Skeletal muscle tissue (tissue), 3 donors: ENCODE measurements at regions not wholly inside any gene's neighbourhood (a gene's known extent, or its start where the extent isn't known, plus 50 kb on each side); places are given as distances from the start of the nearest gene placed in this dataset.

Experiments used
- H3K27ac ChIP-seq: one replicate; pipeline ENCODE4 v1.7.0; 2013; ENCODE audit warnings: mild to moderate bottlenecking, low read depth, low read length, inconsistent platforms
- H3K27me3 ChIP-seq, 3 donors: one replicate each; pipeline ENCODE4 v1.7.0; 2013; ENCODE audit warnings: low read length in 3 of 3; ENCODE audit not compliant: control insufficient read depth in 3 of 3, insufficient read depth in 3 of 3
- H3K36me3 ChIP-seq, 3 donors: one replicate each; pipeline ENCODE4 v1.7.0; 2013; ENCODE audit warnings: low read length in 3 of 3; ENCODE audit not compliant: control insufficient read depth in 3 of 3, insufficient read depth in 3 of 3
- H3K4me1 ChIP-seq, 3 donors: one replicate each; pipeline ENCODE4 v1.7.0; 2013; ENCODE audit warnings: low read length in 3 of 3, mild to moderate bottlenecking in 3 of 3; ENCODE audit not compliant: control insufficient read depth in 3 of 3, insufficient read depth in 3 of 3
- H3K4me3 ChIP-seq, 3 donors: one replicate each; pipeline ENCODE4 v1.7.0; 2013; ENCODE audit warnings: low read length in 3 of 3
- H3K9ac ChIP-seq, 3 donors: one replicate each; pipeline ENCODE4 v1.7.0; 2013; ENCODE audit warnings: low read length in 3 of 3, mild to moderate bottlenecking in 3 of 3, moderate library complexity in 2 of 3, low read depth in 1 of 3
- H3K9me3 ChIP-seq, 3 donors: one replicate each; pipeline ENCODE4 v1.7.0; 2013; ENCODE audit warnings: low read length in 3 of 3; ENCODE audit not compliant: control insufficient read depth in 3 of 3
- donor health status: Osteomylitis.

DNA sequence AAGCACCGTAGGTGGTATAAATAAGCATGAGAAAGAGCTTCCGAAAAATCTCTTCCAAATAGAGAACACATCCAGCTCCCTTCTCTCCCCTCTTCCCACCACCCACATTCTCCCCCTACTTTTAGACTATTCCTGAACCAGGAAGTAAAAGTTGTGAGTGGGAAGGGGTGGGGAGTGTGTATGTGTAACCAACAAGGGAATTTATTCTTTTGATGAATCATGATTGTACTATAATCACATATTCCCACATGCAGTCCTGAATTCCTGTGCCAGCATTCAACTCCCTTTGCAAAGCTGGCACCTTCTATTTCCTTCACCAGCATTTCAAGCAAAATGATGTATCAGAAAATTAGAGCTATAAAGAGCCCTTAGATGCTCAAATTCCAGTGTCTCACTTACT, 230.6 kb upstream of the CHRM2 start:
- H3K9me3 ChIP-seq = no peaks in the 10 kb centered on the region
- no peak overlapping the region for H3K9ac ChIP-seq
- no peaks in the 10 kb centered on the region for H3K36me3 ChIP-seq
- H3K4me1 ChIP-seq = no peaks in the 10 kb centered on the region
- H3K27ac ChIP-seq = no peak overlapping the region
- H3K27me3 ChIP-seq = no peaks in the 10 kb centered on the region
- H3K4me3 ChIP-seq = no peak overlapping the region

DNA sequence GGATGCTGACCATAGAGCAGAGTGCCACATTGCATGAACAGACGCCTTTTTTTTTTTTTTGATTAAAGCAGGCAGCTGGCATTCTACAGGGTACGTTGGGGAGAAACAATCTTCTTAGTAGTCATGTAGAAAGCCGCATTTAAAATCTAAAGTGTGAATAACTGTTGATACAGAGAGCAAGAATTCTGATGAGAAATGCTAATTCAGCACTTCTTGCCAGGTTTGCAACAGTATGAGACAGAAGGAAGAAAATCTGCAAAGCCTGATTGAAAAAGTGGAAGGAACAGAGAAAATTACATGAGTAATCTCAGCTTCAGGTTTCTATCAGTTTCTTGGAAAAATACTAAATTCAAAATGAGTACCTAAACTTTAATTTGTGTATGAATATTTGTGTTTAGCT, 232.7 kb upstream of the CHRM2 start:
- Histone ChIP-seq H3K27me3 (no peaks in the 10 kb centered on the region), H3K27ac (no peak overlapping the region), H3K36me3 (no peaks in the 10 kb centered on the region), H3K9ac (no peak overlapping the region), H3K4me3 (no peak overlapping the region), H3K4me1 (no peaks in the 10 kb centered on the region), H3K9me3 (no peaks in the 10 kb centered on the region)

DNA sequence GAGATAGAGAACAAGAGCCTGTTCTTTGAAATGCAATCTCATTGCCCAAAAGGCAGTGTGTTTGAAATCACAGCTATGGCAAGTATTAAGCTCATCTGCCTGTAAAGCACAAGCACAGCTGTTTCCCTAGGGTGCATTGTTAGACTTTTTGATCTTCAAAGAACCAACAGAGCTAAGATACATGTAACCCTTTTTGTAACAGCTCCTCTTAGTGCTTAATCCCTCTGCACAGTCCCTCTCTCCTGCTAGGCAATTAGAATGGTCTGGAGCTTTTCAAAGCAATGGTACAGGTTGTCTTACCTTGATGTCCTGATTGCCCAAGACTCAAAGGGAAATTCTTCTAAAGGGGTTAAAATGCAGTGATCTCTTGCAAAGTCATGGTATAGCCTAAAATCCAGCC, 249.6 kb upstream of the CHRM2 start:
- Histone ChIP-seq H3K9ac (no peak overlapping the region), H3K27me3 (no peaks in the 10 kb centered on the region), H3K36me3 (no peaks in the 10 kb centered on the region), H3K27ac (no peak overlapping the region), H3K4me3 (no peak overlapping the region), H3K9me3 (no peaks in the 10 kb centered on the region), H3K4me1 (no peaks in the 10 kb centered on the region)

DNA sequence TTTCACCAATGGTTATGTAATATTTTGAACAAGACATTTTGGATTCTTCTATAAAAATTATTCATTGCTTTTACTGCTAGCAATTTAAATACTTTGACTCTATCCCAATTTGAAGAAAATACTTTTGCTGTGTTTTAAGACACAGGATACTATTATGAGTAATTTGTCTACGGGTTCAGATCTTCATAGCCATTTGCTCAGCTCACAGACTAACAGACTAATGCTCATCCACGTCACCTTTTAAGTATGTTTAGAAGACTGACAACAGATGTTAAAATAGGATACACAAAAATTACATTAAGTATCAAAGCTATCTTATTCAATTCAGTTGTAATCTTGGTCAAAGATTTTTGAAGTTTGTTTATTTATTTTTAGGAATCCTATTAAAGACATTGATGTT, 251.3 kb upstream of the CHRM2 start:
- Histone ChIP-seq H3K36me3 (no peaks in the 10 kb centered on the region), H3K4me1 (no peaks in the 10 kb centered on the region), H3K4me3 (no peak overlapping the region), H3K27ac (no peak overlapping the region), H3K27me3 (no peaks in the 10 kb centered on the region), H3K9me3 (no peaks in the 10 kb centered on the region), H3K9ac (no peak overlapping the region)

DNA sequence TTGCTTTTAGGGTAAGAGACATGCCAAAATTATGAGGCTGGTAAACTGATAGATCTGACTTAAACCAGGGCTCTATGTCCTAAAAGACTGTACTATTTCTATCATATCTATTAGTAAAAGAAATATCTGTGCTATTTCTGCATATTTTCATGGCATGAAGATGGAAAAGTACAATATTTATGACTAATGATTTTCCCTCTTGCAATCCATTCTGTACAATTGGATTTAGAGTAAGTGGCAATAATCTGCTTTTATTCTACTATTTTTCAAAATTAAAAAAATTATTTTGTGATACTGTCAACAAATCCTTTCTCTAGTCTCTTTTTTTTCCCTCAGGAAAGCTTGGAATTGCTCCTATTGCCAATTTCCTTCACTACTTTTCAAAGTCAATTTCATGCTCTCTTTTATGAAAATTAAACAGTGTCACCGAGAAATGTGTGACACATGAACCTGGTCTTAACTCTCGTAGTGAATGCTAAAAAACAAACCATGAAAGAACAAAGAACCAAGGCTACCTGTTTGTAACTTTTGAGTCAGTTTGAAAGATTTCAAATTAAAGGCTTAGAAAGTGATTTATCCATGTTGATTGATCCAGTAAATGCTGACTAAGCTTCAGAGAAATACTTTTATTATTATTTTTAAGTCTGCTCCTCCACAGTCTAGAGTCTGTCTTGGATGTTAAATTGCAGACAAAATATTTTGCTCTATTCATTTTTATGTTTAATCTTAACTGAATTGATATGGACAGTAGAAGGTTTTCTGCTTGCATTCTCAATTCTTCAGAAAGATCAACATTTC, 262.7 kb upstream of the CHRM2 start:
- H3K4me3 ChIP-seq = no peak overlapping the region
- H3K9ac ChIP-seq = no peak overlapping the region
- H3K27me3 ChIP-seq = no peaks in the 10 kb centered on the region
- no peaks in the 10 kb centered on the region for H3K9me3 ChIP-seq
- H3K4me1 ChIP-seq = no peaks in the 10 kb centered on the region
- H3K27ac ChIP-seq = no peak overlapping the region
- no peaks in the 10 kb centered on the region for H3K36me3 ChIP-seq

DNA sequence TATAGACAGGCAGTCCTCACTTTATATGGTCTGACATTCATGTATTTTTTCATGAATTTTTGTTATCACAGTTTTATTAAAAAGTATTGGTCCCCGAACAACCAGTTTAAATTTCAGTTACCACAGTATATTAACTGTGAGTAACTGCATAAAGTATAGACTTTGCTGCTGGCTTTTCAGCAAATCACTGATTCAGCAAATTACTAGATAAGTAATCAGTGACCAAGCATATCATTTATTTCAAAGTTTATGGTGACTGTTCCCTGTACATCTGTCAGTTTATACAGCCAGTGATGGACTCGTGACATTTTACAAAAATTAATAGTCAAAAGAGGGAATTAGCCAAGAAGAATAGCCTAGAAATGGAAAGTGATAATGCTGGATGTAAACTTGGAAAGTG, 266.7 kb upstream of the CHRM2 start:
- Histone ChIP-seq H3K27me3 (no peaks in the 10 kb centered on the region), H3K36me3 (no peaks in the 10 kb centered on the region), H3K9me3 (no peaks in the 10 kb centered on the region), H3K9ac (no peak overlapping the region), H3K27ac (no peak overlapping the region), H3K4me1 (no peaks in the 10 kb centered on the region), H3K4me3 (no peak overlapping the region)

DNA sequence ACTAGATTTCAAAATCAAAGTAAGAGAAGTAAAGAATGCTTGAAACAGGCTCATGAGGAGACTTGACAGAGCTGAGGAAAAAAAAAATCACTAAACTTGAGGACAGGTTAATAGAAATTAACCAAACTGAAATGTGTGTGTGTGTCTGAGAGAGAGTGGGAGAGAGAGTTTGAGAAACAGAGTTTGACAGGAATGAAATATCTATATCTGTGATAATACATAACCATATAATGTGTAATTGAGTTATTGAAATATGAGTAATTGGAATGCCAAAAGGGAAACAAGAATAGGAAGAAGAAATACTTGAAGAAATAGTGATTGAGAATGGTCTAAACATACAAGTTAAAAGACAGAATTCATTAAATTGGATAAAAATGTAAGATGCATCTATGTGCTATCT, 268.0 kb upstream of the CHRM2 start:
- Histone ChIP-seq H3K9ac (no peak overlapping the region), H3K4me3 (no peak overlapping the region), H3K9me3 (no peaks in the 10 kb centered on the region), H3K4me1 (no peaks in the 10 kb centered on the region), H3K27ac (no peak overlapping the region), H3K27me3 (no peaks in the 10 kb centered on the region), H3K36me3 (no peaks in the 10 kb centered on the region)

DNA sequence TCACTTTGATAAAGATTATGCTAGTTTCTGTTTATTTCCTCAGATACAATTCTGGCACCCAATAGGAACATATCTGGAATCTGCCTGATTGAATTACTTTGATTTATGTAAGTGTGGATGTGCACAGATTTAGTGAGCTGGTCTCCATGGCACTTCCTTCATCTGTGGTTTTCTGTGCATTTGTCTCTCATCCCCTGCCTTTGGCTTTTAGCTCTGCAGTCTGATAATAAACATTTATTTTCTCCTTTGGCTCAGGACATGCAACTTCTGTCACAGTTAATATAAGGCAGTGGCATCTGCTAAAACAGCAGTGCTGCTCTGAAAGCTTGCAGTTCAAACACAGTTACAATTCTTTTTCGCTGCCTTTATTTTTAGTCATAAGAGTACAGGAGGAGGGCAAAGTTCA, 273.7 kb upstream of the CHRM2 start:
- H3K9me3 ChIP-seq = no peaks in the 10 kb centered on the region
- no peaks in the 10 kb centered on the region for H3K4me1 ChIP-seq
- H3K27me3 ChIP-seq = no peaks in the 10 kb centered on the region
- no peaks in the 10 kb centered on the region for H3K36me3 ChIP-seq
- no peak overlapping the region for H3K4me3 ChIP-seq
- no peak overlapping the region for H3K27ac ChIP-seq
- H3K9ac ChIP-seq = no peak overlapping the region

DNA sequence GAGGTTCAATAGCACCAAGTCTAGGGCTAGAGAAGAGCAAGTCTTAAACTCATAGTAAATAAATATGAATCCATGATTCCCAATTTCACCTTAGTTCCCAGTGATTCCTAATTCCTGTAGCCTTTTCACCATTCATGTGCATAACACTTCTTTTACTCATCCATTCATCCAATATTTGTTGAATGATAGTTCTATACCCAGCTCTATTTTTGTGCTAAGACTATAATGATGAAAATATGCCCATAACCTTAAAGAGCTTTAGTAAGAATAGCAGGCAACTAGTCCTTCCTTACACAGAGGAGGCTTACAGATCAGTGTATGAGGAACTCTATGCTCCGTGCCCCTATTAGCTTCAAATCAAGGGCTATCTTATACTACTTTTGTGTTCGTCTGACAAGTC, 280.2 kb upstream of the CHRM2 start:
- Histone ChIP-seq H3K9me3 (no peaks in the 10 kb centered on the region), H3K27ac (no peak overlapping the region), H3K36me3 (no peaks in the 10 kb centered on the region), H3K4me1 (no peaks in the 10 kb centered on the region), H3K4me3 (no peak overlapping the region), H3K9ac (no peak overlapping the region), H3K27me3 (no peaks in the 10 kb centered on the region)

DNA sequence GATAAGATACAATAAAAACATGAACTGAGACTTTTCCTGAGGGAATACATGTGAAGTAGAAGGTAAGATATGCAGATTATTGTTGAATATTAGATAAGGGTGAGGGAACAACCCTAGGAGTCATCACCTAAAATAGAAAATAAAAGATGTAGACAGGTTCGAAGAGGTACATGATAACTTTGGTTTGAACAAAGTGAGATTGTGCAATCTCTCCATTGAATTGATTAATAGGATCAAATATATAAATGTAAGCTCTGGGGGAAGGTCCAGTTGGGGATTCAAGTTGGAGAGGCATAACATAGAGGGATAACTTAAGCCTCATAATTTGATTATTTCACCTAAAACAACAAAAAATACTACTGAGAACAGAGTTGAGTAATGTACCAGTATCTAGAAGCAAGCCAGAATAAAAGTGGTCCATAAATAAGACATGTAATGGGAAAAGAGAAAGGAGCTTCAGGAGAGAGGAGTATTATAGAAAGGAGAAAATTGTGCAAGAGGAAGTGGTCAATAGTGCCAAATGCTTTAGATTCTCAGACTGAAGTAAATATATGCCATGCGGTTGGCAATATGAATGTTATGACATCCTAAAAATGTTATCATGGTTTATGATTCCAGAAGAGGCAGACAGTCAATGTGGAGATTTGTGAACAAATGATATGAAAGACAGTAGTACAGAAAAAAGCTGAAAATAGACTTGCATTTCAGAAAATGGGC, 282.3 kb upstream of the CHRM2 start:
- Histone ChIP-seq H3K36me3 (no peaks in the 10 kb centered on the region), H3K4me3 (no peak overlapping the region), H3K9ac (no peak overlapping the region), H3K4me1 (no peaks in the 10 kb centered on the region), H3K27ac (no peak overlapping the region), H3K9me3 (no peaks in the 10 kb centered on the region), H3K27me3 (no peaks in the 10 kb centered on the region)
